ENCODE measurements at regions not wholly inside any gene's neighbourhood (a gene's known extent, or its start where the extent isn't known, plus 50 kb on each side); places are given as distances from the start of the nearest gene placed in this dataset.

GRCh38 chr2:102915128-102915527, 153.3 kb downstream of the TMEM182 start:
- Histone ChIP-seq H2BK20ac (ENCODE audit: low read depth, low read length, poor library complexity, severe bottlenecking) (no peak overlapping the region), H3K14ac (ENCODE audit: insufficient read depth, low read length) (no peak overlapping the region), H3K9me3 (ENCODE audit: control insufficient read depth, low read depth, low read length) (no peaks in the 10 kb centered on the region), H3K23ac (ENCODE audit: insufficient read length, low read depth, low read length) (no peak overlapping the region), H3K9ac (ENCODE audit: extremely low read depth, insufficient read length, low read length) (no peak overlapping the region), H3K23me2 (ENCODE audit: insufficient read length, low read depth, low read length, poor library complexity, severe bottlenecking) (no peaks in the 10 kb centered on the region), H3K79me1 (ENCODE audit: insufficient read depth, low read depth, low read length, poor library complexity, severe bottlenecking) (no peaks in the 10 kb centered on the region), H2BK15ac (ENCODE audit: low read depth, low read length) (no peak overlapping the region), H3T11ph (ENCODE audit: low read length) (no peak overlapping the region), H2AK5ac (ENCODE audit: insufficient read length, low read length) (no peak overlapping the region), H4K8ac (replicated peaks; ENCODE audit: insufficient read length, low read depth, low read length) (no peak overlapping the region), H3K27me3 (ENCODE audit: insufficient read depth, low read length) (no peaks in the 10 kb centered on the region), H3K27ac (ENCODE audit: insufficient read length, low read depth, low read length) (no peak overlapping the region), H2AFZ (ENCODE audit: low read length) (no peak overlapping the region), H2BK120ac (ENCODE audit: low read depth, low read length, poor library complexity, severe bottlenecking) (no peak overlapping the region), H3K18ac (ENCODE audit: insufficient read length, low read depth, low read length) (no peak overlapping the region), H4K5ac (ENCODE audit: insufficient read length, low read depth, low read length) (no peak overlapping the region), H3K79me2 (ENCODE audit: insufficient read depth, low read length) (no peaks in the 10 kb centered on the region), H3K4me2 (ENCODE audit: insufficient read depth, insufficient read length, low read length) (no peak overlapping the region), H4K91ac (ENCODE audit: insufficient read length, low read depth, low read length) (no peak overlapping the region), H2BK12ac (ENCODE audit: insufficient read length, low read depth, low read length) (no peak overlapping the region), H2BK5ac (ENCODE audit: insufficient read length, low read length) (no peak overlapping the region), H4K20me1 (ENCODE audit: control insufficient read depth, insufficient read depth, insufficient read length) (no peaks in the 10 kb centered on the region), H3K56ac (ENCODE audit: insufficient read length, low read depth, low read length) (no peak overlapping the region), H3K4me1 (ENCODE audit: insufficient read depth, low read length) (no peaks in the 10 kb centered on the region), H3K4ac (ENCODE audit: low read depth, low read length) (no peak overlapping the region)
- no peak for TF ChIP-seq CTCF (conservative IDR thresholded peaks at IDR 0.05)
- H3K27ac Mint-ChIP-seq: no peak overlapping the region
- no CpG with 5 or more reads among the region's 2 CpGs for WGBS (ENCODE audit: extremely low coverage, insufficient read length, low lambda C conversion rate)
- peaks cover 5 to 6% of the 10 kb centered on the region in 2 experiments for H3K4me1 Mint-ChIP-seq
- peaks cover 39 to 47% of the 10 kb centered on the region in 2 experiments for H3K9me3 Mint-ChIP-seq
- H3K27me3 Mint-ChIP-seq (ENCODE audit: low read depth): no peaks in the 10 kb centered on the region; the same call in none of the 2 replicates
- DNase-seq: no peak
- H3K36me3 Mint-ChIP-seq (ENCODE audit: insufficient read depth in 1 of 3, low read depth in 3 of 3): peaks cover 4 to 34% (median 22%) of the 10 kb centered on the region in 3 experiments
- no peak overlapping the region for H3K4me3 Mint-ChIP-seq

All from H9 (cell line).